ENCODE measurements at regions not wholly inside any gene's neighbourhood (a gene's known extent, or its start where the extent isn't known, plus 50 kb on each side); places are given as distances from the start of the nearest gene placed in this dataset.

- DNase-seq: no peak
- H3K36me3 ChIP-seq: no peaks in the 10 kb centered on the region
- H3K4me3 ChIP-seq: no peak overlapping the region
- no peak for TF ChIP-seq EP300 (IDR thresholded peaks at IDR 0.05)
- no peak for TF ChIP-seq POLR2AphosphoS5 (IDR thresholded peaks at IDR 0.05)
- TF ChIP-seq POLR2A (IDR thresholded peaks at IDR 0.05): no peak
- TF ChIP-seq CTCF (IDR thresholded peaks at IDR 0.05): no peak
- no peaks in the 10 kb centered on the region for H3K4me1 ChIP-seq
- no peaks in the 10 kb centered on the region for H3K9me3 ChIP-seq
- no peak overlapping the region for H3K27ac ChIP-seq
- WGBS, 2 donors: 89 to 94% methylated on average over 1 of the region's 1 CpG
- ATAC-seq (ENCODE audit: low FRiP score in 2 of 2): no peak
- no peaks in the 10 kb centered on the region for H3K27me3 ChIP-seq
Measured at GRCh38 chr6:159461998-159462397, 231.0 kb downstream of the SOD2 start.

DNA sequence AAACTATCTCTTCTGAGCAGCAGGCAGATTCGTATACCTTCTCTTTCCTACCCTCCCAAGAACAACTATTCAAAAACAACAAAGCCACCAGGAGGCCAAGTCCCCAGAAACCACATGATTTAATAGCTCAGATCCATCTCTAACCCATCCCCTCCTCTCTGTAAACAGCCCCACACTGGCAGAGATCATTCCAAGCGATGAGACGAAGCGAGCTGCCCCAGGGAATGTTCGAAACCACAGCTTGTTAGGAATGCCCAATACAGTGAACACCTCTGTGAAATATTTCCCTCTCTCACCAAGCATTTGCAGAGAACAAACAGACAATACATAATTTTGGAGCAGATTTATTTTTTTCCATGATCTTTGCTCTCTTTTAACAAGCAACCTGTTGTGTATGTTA, 231.8 kb downstream of the SOD2 start:
- H3K27ac ChIP-seq: no peak overlapping the region
- H3K36me3 ChIP-seq: no peaks in the 10 kb centered on the region
- no peaks in the 10 kb centered on the region for H3K4me1 ChIP-seq
- TF ChIP-seq EP300 (IDR thresholded peaks at IDR 0.05) (no peak), CTCF (IDR thresholded peaks at IDR 0.05) (no peak), POLR2AphosphoS5 (IDR thresholded peaks at IDR 0.05) (no peak), POLR2A (IDR thresholded peaks at IDR 0.05) (no peak)
- ATAC-seq (ENCODE audit: low FRiP score in 2 of 2) (no peak), DNase-seq (no peak)
- 77 to 81% methylated on average over 5 of the region's 5 CpGs for WGBS, 2 donors
- no peaks in the 10 kb centered on the region for H3K9me3 ChIP-seq
- no peaks in the 10 kb centered on the region for H3K27me3 ChIP-seq
- no peak overlapping the region for H3K4me3 ChIP-seq

GRCh38 chr6:159460476-159460875, 232.6 kb downstream of the SOD2 start:
- 70 to 78% methylated on average over 4 of the region's 4 CpGs for WGBS, 2 donors

GRCh38 chr6:159456349-159456748, 236.7 kb downstream of the SOD2 start:
- Histone ChIP-seq H3K4me3 (no peak overlapping the region), H3K27me3 (no peaks in the 10 kb centered on the region), H3K4me1 (no peaks in the 10 kb centered on the region), H3K9me3 (no peaks in the 10 kb centered on the region), H3K27ac (no peak overlapping the region), H3K36me3 (no peaks in the 10 kb centered on the region)
- ATAC-seq (ENCODE audit: low FRiP score in 2 of 2) (peak in 1 of 2 donors; percentile 79), DNase-seq (no peak)
- TF ChIP-seq POLR2A (IDR thresholded peaks at IDR 0.05) (no peak), EP300 (IDR thresholded peaks at IDR 0.05) (no peak), POLR2AphosphoS5 (IDR thresholded peaks at IDR 0.05) (no peak), CTCF (IDR thresholded peaks at IDR 0.05) (no peak)
- 44 to 52% methylated on average over 2 of the region's 2 CpGs for WGBS, 2 donors

More at GRCh38 chr6:159460476-159460875, 232.6 kb downstream of the SOD2 start:
- Histone ChIP-seq H3K36me3 (no peaks in the 10 kb centered on the region), H3K4me3 (no peak overlapping the region), H3K9me3 (no peaks in the 10 kb centered on the region), H3K27me3 (no peaks in the 10 kb centered on the region), H3K4me1 (no peaks in the 10 kb centered on the region), H3K27ac (no peak overlapping the region)
- DNase-seq (no peak), ATAC-seq (ENCODE audit: low FRiP score in 2 of 2) (peak in 1 of 2 donors; percentile 51)
- TF ChIP-seq EP300 (IDR thresholded peaks at IDR 0.05) (no peak), CTCF (IDR thresholded peaks at IDR 0.05) (no peak), POLR2A (IDR thresholded peaks at IDR 0.05) (no peak), POLR2AphosphoS5 (IDR thresholded peaks at IDR 0.05) (no peak)

GRCh38 chr6:159455700-159456274, 237.3 kb downstream of the SOD2 start:
- DNase-seq (no peak), ATAC-seq (ENCODE audit: low FRiP score in 2 of 2) (peak in 1 of 2 donors; percentile 14)
- Histone ChIP-seq H3K4me1 (no peaks in the 10 kb centered on the region), H3K27ac (no peak overlapping the region), H3K36me3 (no peaks in the 10 kb centered on the region), H3K4me3 (no peak overlapping the region), H3K9me3 (no peaks in the 10 kb centered on the region), H3K27me3 (no peaks in the 10 kb centered on the region)
- 87 to 91% methylated on average over 8 to 14 of the region's 15 CpGs for WGBS, 2 donors
- TF ChIP-seq EP300 (IDR thresholded peaks at IDR 0.05) (no peak), POLR2AphosphoS5 (IDR thresholded peaks at IDR 0.05) (no peak), POLR2A (IDR thresholded peaks at IDR 0.05) (no peak), CTCF (IDR thresholded peaks at IDR 0.05) (no peak)

All from upper lobe of left lung (tissue), 6 donors.